ENCODE measurements at regions not wholly inside any gene's neighbourhood (a gene's known extent, or its start where the extent isn't known, plus 50 kb on each side); places are given as distances from the start of the nearest gene placed in this dataset.

GRCh38 chr12:42696406-42697149 is 107.0 kb upstream of the PRICKLE1 start:
- Histone ChIP-seq H3K27me3 (replicated peaks in 1 of 2; ENCODE audit: control insufficient read depth in 2 of 2, insufficient read depth in 2 of 2, low read length in 1 of 2) (no peaks in the 10 kb centered on the region), H4K20me1 (ENCODE audit: control insufficient read depth, insufficient read depth) (no peaks in the 10 kb centered on the region), H2AFZ (ENCODE audit: control insufficient read depth, low read depth, low read length) (no peak overlapping the region), H3K4me3 (no peak overlapping the region), H3K9me3 (replicated peaks; ENCODE audit: control insufficient read depth, insufficient read depth, low read length) (no peaks in the 10 kb centered on the region; the same call in 2 of the 3 replicates), H3K79me2 (ENCODE audit: control insufficient read depth, insufficient read depth, low read length) (no peaks in the 10 kb centered on the region), H3K36me3 (ENCODE audit: control insufficient read depth in 2 of 2, insufficient read depth in 2 of 2, low read length in 1 of 2) (no peaks in the 10 kb centered on the region), H3K4me2 (ENCODE audit: control insufficient read depth, insufficient read depth) (no peak overlapping the region), H3K4me1 (ENCODE audit: control insufficient read depth, insufficient read depth, low read length) (no peaks in the 10 kb centered on the region), H3K9ac (ENCODE audit: control insufficient read depth, insufficient read depth, low read length) (no peak overlapping the region), H3K27ac (ENCODE audit: control insufficient read depth, insufficient read depth) (no peak overlapping the region)
- RAD21 ChIA-PET (ENCODE audit: unreplicated experiment): no interaction called here
- ATAC-seq: no peak
- no TSS peak for BruUV-seq (replicated peaks)
- SMC1A ChIA-PET (ENCODE audit: uncharacterized antibody, unreplicated experiment): no interaction called here
- in situ Hi-C loops (cut with MboI) (no loop called here), intact Hi-C loops (cut with micrococcal nuclease; ENCODE audit: unreplicated experiment) (no loop called here)
- POLR2A ChIA-PET: no interaction called here
- FAIRE-seq: no peak
- 65% methylated on average over 10 of the region's 10 CpGs for WGBS (ENCODE audit: insufficient coverage, insufficient replicate concordance, low lambda C conversion rate, missing lambda C conversion rate)
- TF ChIP-seq MAX (IDR thresholded peaks at IDR 0.05; ENCODE audit: low read depth, low read length) (no peak), HCFC1 (IDR thresholded peaks at IDR 0.05; ENCODE audit: low read length) (no peak), KAT2A (conservative IDR thresholded peaks at IDR 0.05; ENCODE audit: control insufficient read depth, low read depth, low read length) (no peak), SUZ12 (IDR thresholded peaks at IDR 0.05; ENCODE audit: unreplicated experiment) (no peak), BRCA1 (IDR thresholded peaks at IDR 0.05; ENCODE audit: low read depth, low read length) (no peak), EGR1 (IDR thresholded peaks at IDR 0.05; ENCODE audit: borderline replicate concordance in 1 of 2, low read depth in 2 of 2, low read length in 2 of 2) (no peak), ATF3 (IDR thresholded peaks at IDR 0.05; ENCODE audit: borderline replicate concordance, extremely low read depth, low read depth, low read length) (no peak), EP300 (IDR thresholded peaks at IDR 0.05; ENCODE audit: borderline replicate concordance in 1 of 2, control insufficient read depth in 1 of 2, low read depth in 2 of 2, low read length in 2 of 2) (no peak), RUNX3 (IDR thresholded peaks at IDR 0.05; ENCODE audit: low read length) (no peak), MTA3 (IDR thresholded peaks at IDR 0.05; ENCODE audit: borderline replicate concordance, low read length) (no peak)
- TF ChIP-seq, protein P1, sequence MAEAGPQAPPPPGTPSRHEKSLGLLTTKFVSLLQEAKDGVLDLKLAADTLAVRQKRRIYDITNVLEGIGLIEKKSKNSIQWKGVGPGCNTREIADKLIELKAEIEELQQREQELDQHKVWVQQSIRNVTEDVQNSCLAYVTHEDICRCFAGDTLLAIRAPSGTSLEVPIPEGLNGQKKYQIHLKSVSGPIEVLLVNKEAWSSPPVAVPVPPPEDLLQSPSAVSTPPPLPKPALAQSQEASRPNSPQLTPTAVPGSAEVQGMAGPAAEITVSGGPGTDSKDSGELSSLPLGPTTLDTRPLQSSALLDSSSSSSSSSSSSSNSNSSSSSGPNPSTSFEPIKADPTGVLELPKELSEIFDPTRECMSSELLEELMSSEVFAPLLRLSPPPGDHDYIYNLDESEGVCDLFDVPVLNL (IDR thresholded peaks at IDR 0.05; ENCODE audit: low read depth, low read length): no peak
- DNase-seq (ENCODE audit: low read depth, low spot score): no peak
- CTCF ChIA-PET: interaction anchor here (1.5 kb wide), 1 partner anchor 10 kb away, joined by 3 read pairs; no protein-coding TSS in a partner anchor

All from GM12878 (cell line).